NCI-H524 treated with DMSO at 0.1 percent for 48 hours (cell line): ENCODE measurements at regions not wholly inside any gene's neighbourhood (a gene's known extent, or its start where the extent isn't known, plus 50 kb on each side); places are given as distances from the start of the nearest gene placed in this dataset.
"Not testable (repeated sequence)": the region's sequence is repeated elsewhere in the genome, so short reads cannot be mapped to it uniquely, and the experiment has no call there.

ENCODE experiments used
- DNase-seq: peaks from one replicate; lab custom pipeline; 2025; lab: John Stamatoyannopoulos, UW

GRCh38 chr3:1456781-1457311, 364.0 kb downstream of the CNTN6 start:
- DNase-seq: no peak

- DNase-seq: no peak
Observed at GRCh38 chr3:1462371-1462770, 369.5 kb downstream of the CNTN6 start.

- no peak for DNase-seq
Observed at GRCh38 chr3:1462856-1463450, 370.1 kb downstream of the CNTN6 start.

GRCh38 chr3:1465091-1465490, 372.3 kb downstream of the CNTN6 start:
- DNase-seq: not testable (repeated sequence)

GRCh38 chr3:1468145-1468544, 375.3 kb downstream of the CNTN6 start:
- no peak for DNase-seq

- no peak for DNase-seq
Observed at GRCh38 chr3:1469248-1469647, 376.4 kb downstream of the CNTN6 start.

GRCh38 chr3:1469687-1470086, 376.9 kb downstream of the CNTN6 start:
- DNase-seq: no peak

GRCh38 chr3:1477669-1478068, 384.8 kb downstream of the CNTN6 start:
- DNase-seq: no peak

GRCh38 chr3:1495466-1495865, 402.6 kb downstream of the CNTN6 start:
- no peak for DNase-seq

GRCh38 chr3:1499694-1500093, 406.9 kb downstream of the CNTN6 start:
- DNase-seq: no peak

- no peak for DNase-seq
Observed at GRCh38 chr3:1501406-1502115, 408.7 kb downstream of the CNTN6 start.

- DNase-seq: no peak
Observed at GRCh38 chr3:1506090-1506489, 413.3 kb downstream of the CNTN6 start.

- no peak for DNase-seq
Observed at GRCh38 chr3:1513662-1514061, 420.8 kb downstream of the CNTN6 start.

- DNase-seq: no peak
Observed at GRCh38 chr3:1515882-1516281, 423.1 kb downstream of the CNTN6 start.

GRCh38 chr3:1527786-1528185, 435.0 kb downstream of the CNTN6 start:
- DNase-seq: no peak

GRCh38 chr3:1528621-1529020, 435.8 kb downstream of the CNTN6 start:
- DNase-seq: no peak

- DNase-seq: no peak
Observed at GRCh38 chr3:1529676-1530075, 436.9 kb downstream of the CNTN6 start.

GRCh38 chr3:1531981-1532380, 439.2 kb downstream of the CNTN6 start:
- no peak for DNase-seq

GRCh38 chr3:1532935-1533606, 440.2 kb downstream of the CNTN6 start:
- no peak for DNase-seq

GRCh38 chr3:1533763-1534162, 440.9 kb downstream of the CNTN6 start:
- no peak for DNase-seq

GRCh38 chr3:1534252-1534651, 441.4 kb downstream of the CNTN6 start:
- DNase-seq: no peak

- DNase-seq: no peak
Observed at GRCh38 chr3:1535361-1535760, 442.5 kb downstream of the CNTN6 start.

GRCh38 chr3:1540686-1541085, 447.9 kb downstream of the CNTN6 start:
- no peak for DNase-seq
